AG10803 (cell line): ENCODE measurements at regions not wholly inside any gene's neighbourhood (a gene's known extent, or its start where the extent isn't known, plus 50 kb on each side); places are given as distances from the start of the nearest gene placed in this dataset.
A peak's percentile ranks its signal among the peaks of the same experiment; 100 is the strongest.

ENCODE experiments used
- DNase-seq: peaks from one replicate; pipeline ENCODE4 v3.0.0; 2010; ENCODE audit warnings: low read depth
- H3K4me3 ChIP-seq: 2 replicates; pipeline ENCODE4 v1.5.1; 2011; ENCODE audit warnings: mild to moderate bottlenecking, low read length, control low read depth
- CTCF ChIP-seq: conservative IDR thresholded peaks from 2 replicates; pipeline ENCODE4 v1.5.1; 2011; ENCODE audit warnings: mild to moderate bottlenecking, low read length, control low read depth, inconsistent platforms

GRCh38 chr9:104260004-104260403 is 165.9 kb downstream of the SMC2 start:
- no peak for TF ChIP-seq CTCF
- no peak for DNase-seq
- no peak overlapping the region for H3K4me3 ChIP-seq

- TF ChIP-seq CTCF: no peak
- no peak for DNase-seq
- H3K4me3 ChIP-seq: no peak overlapping the region
These were observed 169.8 kb downstream of the SMC2 start for GRCh38 chr9:104263942-104264341.

- no peak for TF ChIP-seq CTCF
- H3K4me3 ChIP-seq: no peak overlapping the region
- DNase-seq: no peak
These were observed 170.3 kb downstream of the SMC2 start for GRCh38 chr9:104264431-104264830.

GRCh38 chr9:104269374-104269773 is 175.3 kb downstream of the SMC2 start:
- DNase-seq: no peak
- TF ChIP-seq CTCF: no peak
- no peak overlapping the region for H3K4me3 ChIP-seq

GRCh38 chr9:104269996-104270963 is 176.2 kb downstream of the SMC2 start:
- DNase-seq: no peak
- no peak overlapping the region for H3K4me3 ChIP-seq
- no peak for TF ChIP-seq CTCF

GRCh38 chr9:104276709-104277245 is 182.7 kb downstream of the SMC2 start:
- peak; percentile 65 for DNase-seq
- H3K4me3 ChIP-seq: no peak overlapping the region
- no peak for TF ChIP-seq CTCF
